Urinary bladder (tissue), 3 donors: ENCODE measurements at regions not wholly inside any gene's neighbourhood (a gene's known extent, or its start where the extent isn't known, plus 50 kb on each side); places are given as distances from the start of the nearest gene placed in this dataset.
"Not testable (repeated sequence)": the region's sequence is repeated elsewhere in the genome, so short reads cannot be mapped to it uniquely, and the experiment has no call there.

Experiments
- DNase-seq: peaks from one replicate; pipeline ENCODE4 v3.0.0-alpha.2; 2015; ENCODE audit errors: extremely low spot score
- H3K27ac ChIP-seq: one replicate; pipeline ENCODE4 v1.5.1; 2013; ENCODE audit warnings: low read depth, mild to moderate bottlenecking, moderate library complexity
- H3K36me3 ChIP-seq: one replicate; pipeline ENCODE4 v1.6.1; 2013; ENCODE audit warnings: mild to moderate bottlenecking, moderate library complexity; ENCODE audit not compliant: insufficient read depth
- H3K4me1 ChIP-seq: one replicate; pipeline ENCODE4 v1.6.1; 2013; ENCODE audit warnings: mild to moderate bottlenecking, moderate library complexity; ENCODE audit not compliant: insufficient read depth
- H3K4me3 ChIP-seq: one replicate; pipeline ENCODE4 v1.5.1; 2013; ENCODE audit warnings: low read depth, low read length
- WGBS: extraction: QIAGEN DNeasy Blood & Tissue Kit; methylation state at CpG from one replicate; pipeline ENCODE4 v1.1.7; 2013; 5-methylcytosine and 5-hydroxymethylcytosine counted together
- donor health status: healthy with polysubstance abuse.
- donor health status: healthy.

- no peaks in the 10 kb centered on the region for H3K36me3 ChIP-seq
- H3K4me3 ChIP-seq: no peak overlapping the region
- H3K27ac ChIP-seq: no peak overlapping the region
- no peaks in the 10 kb centered on the region for H3K4me1 ChIP-seq
- no peak for DNase-seq
- 73% methylated on average over 3 of the region's 3 CpGs for WGBS
Measured at GRCh38 chrY:7419165-7419564, 507.6 kb upstream of the AMELY start.

- H3K4me3 ChIP-seq: no peak overlapping the region
- no peak overlapping the region for H3K27ac ChIP-seq
- no peak for DNase-seq
- H3K4me1 ChIP-seq: no peaks in the 10 kb centered on the region
- H3K36me3 ChIP-seq: no peaks in the 10 kb centered on the region
- 74% methylated on average over 16 of the region's 16 CpGs for WGBS
Measured at GRCh38 chrY:7417946-7418345, 506.4 kb upstream of the AMELY start.

- no peaks in the 10 kb centered on the region for H3K36me3 ChIP-seq
- H3K4me3 ChIP-seq: no peak overlapping the region
- WGBS: 88% methylated on average over 3 of the region's 3 CpGs
- H3K4me1 ChIP-seq: no peaks in the 10 kb centered on the region
- DNase-seq: no peak
- no peak overlapping the region for H3K27ac ChIP-seq
Measured at GRCh38 chrY:7416406-7416805, 504.9 kb upstream of the AMELY start.

GRCh38 chrY:7415157-7415633, 503.6 kb upstream of the AMELY start:
- no peaks in the 10 kb centered on the region for H3K36me3 ChIP-seq
- 96% methylated on average over 7 of the region's 7 CpGs for WGBS
- H3K4me3 ChIP-seq: no peak overlapping the region
- H3K4me1 ChIP-seq: no peaks in the 10 kb centered on the region
- no peak for DNase-seq
- no peak overlapping the region for H3K27ac ChIP-seq

GRCh38 chrY:7390056-7390455, 478.5 kb upstream of the AMELY start:
- H3K4me3 ChIP-seq: no peak overlapping the region
- H3K27ac ChIP-seq: no peak overlapping the region
- H3K36me3 ChIP-seq: no peaks in the 10 kb centered on the region
- no peaks in the 10 kb centered on the region for H3K4me1 ChIP-seq
- no peak for DNase-seq
- WGBS: 98% methylated on average over 4 of the region's 4 CpGs

GRCh38 chrY:7382988-7383387, 471.4 kb upstream of the AMELY start:
- Histone ChIP-seq H3K4me1 (no peaks in the 10 kb centered on the region), H3K36me3 (peaks cover 2% of the 10 kb centered on the region), H3K27ac (no peak overlapping the region), H3K4me3 (no peak overlapping the region)
- WGBS: 40% methylated on average over 6 of the region's 6 CpGs
- DNase-seq: no peak

- H3K4me1 ChIP-seq: no peaks in the 10 kb centered on the region
- no peak overlapping the region for H3K4me3 ChIP-seq
- DNase-seq: no peak
- H3K36me3 ChIP-seq: peaks cover 2% of the 10 kb centered on the region
- no peak overlapping the region for H3K27ac ChIP-seq
Measured at GRCh38 chrY:7377091-7377490, 465.5 kb upstream of the AMELY start.

- H3K36me3 ChIP-seq, DNase-seq, H3K4me1 ChIP-seq, H3K4me3 ChIP-seq, H3K27ac ChIP-seq: not testable (repeated sequence)
- 98% methylated on average over 4 of the region's 4 CpGs for WGBS
Measured at GRCh38 chrY:7374485-7374884, 462.9 kb upstream of the AMELY start.

GRCh38 chrY:7371953-7372352, 460.4 kb upstream of the AMELY start:
- not testable (repeated sequence) for DNase-seq, H3K4me3 ChIP-seq, H3K36me3 ChIP-seq, H3K4me1 ChIP-seq, H3K27ac ChIP-seq
- WGBS: 96% methylated on average over 4 of the region's 4 CpGs

- H3K27ac ChIP-seq, H3K4me3 ChIP-seq, DNase-seq, H3K4me1 ChIP-seq, H3K36me3 ChIP-seq: not testable (repeated sequence)
- 85% methylated on average over 6 of the region's 6 CpGs for WGBS
Measured at GRCh38 chrY:7371026-7371425, 459.5 kb upstream of the AMELY start.

- H3K27ac ChIP-seq: no peak overlapping the region
- H3K4me1 ChIP-seq: no peaks in the 10 kb centered on the region
- H3K4me3 ChIP-seq: no peak overlapping the region
- H3K36me3 ChIP-seq: peaks cover under 1% of the 10 kb centered on the region
- WGBS: 65% methylated on average over 4 of the region's 4 CpGs
- DNase-seq: no peak
Measured at GRCh38 chrY:7359520-7359919, 448.0 kb upstream of the AMELY start.

- WGBS: 8% methylated on average over 1 of the region's 1 CpG
- Histone ChIP-seq H3K36me3 (peaks cover 2% of the 10 kb centered on the region), H3K4me1 (no peaks in the 10 kb centered on the region), H3K4me3 (no peak overlapping the region), H3K27ac (no peak overlapping the region)
- DNase-seq: no peak
Measured at GRCh38 chrY:7358103-7358752, 446.7 kb upstream of the AMELY start.

- not testable (repeated sequence) for H3K4me1 ChIP-seq, H3K27ac ChIP-seq, H3K4me3 ChIP-seq, DNase-seq, H3K36me3 ChIP-seq
- 87% methylated on average over 6 of the region's 6 CpGs for WGBS
Measured at GRCh38 chrY:7355891-7356290, 444.3 kb upstream of the AMELY start.

GRCh38 chrY:7344661-7345060, 433.1 kb upstream of the AMELY start:
- peaks cover 3% of the 10 kb centered on the region for H3K36me3 ChIP-seq
- no peaks in the 10 kb centered on the region for H3K4me1 ChIP-seq
- no peak overlapping the region for H3K27ac ChIP-seq
- H3K4me3 ChIP-seq: no peak overlapping the region
- DNase-seq: no peak
- WGBS: 5% methylated on average over 7 of the region's 7 CpGs

GRCh38 chrY:7343261-7343660, 431.7 kb upstream of the AMELY start:
- Histone ChIP-seq H3K4me3 (no peak overlapping the region), H3K27ac (no peak overlapping the region), H3K4me1 (no peaks in the 10 kb centered on the region), H3K36me3 (peaks cover 4% of the 10 kb centered on the region)
- WGBS: 40% methylated on average over 4 of the region's 4 CpGs
- no peak for DNase-seq
